ENCODE measurements at regions not wholly inside any gene's neighbourhood (a gene's known extent, or its start where the extent isn't known, plus 50 kb on each side); places are given as distances from the start of the nearest gene placed in this dataset.

- DNase-seq: no peak
These were observed 258.4 kb downstream of the UACA start for GRCh38 chr15:70504988-70505387.

GRCh38 chr15:70504299-70504951 is 258.9 kb downstream of the UACA start:
- peak in 4 of 14 donors; percentile 4 to 48 (median 12) for DNase-seq

GRCh38 chr15:70503798-70504298 is 259.5 kb downstream of the UACA start:
- DNase-seq: no peak

GRCh38 chr15:70503073-70503745 is 260.1 kb downstream of the UACA start:
- no peak for DNase-seq

- DNase-seq: no peak
These were observed 260.8 kb downstream of the UACA start for GRCh38 chr15:70502529-70502928.

- no peak for DNase-seq
These were observed 261.5 kb downstream of the UACA start for GRCh38 chr15:70501849-70502248.

GRCh38 chr15:70501121-70501727 is 262.1 kb downstream of the UACA start:
- DNase-seq: no peak

GRCh38 chr15:70499791-70500190 is 263.6 kb downstream of the UACA start:
- DNase-seq: no peak

- no peak for DNase-seq
These were observed 265.2 kb downstream of the UACA start for GRCh38 chr15:70498096-70498626.

- DNase-seq: no peak
These were observed 265.7 kb downstream of the UACA start for GRCh38 chr15:70497661-70498060.

- DNase-seq: no peak
These were observed 267.3 kb downstream of the UACA start for GRCh38 chr15:70495991-70496599.

- DNase-seq: no peak
These were observed 268.3 kb downstream of the UACA start for GRCh38 chr15:70494852-70495571.

GRCh38 chr15:70494517-70494851 is 268.9 kb downstream of the UACA start:
- no peak for DNase-seq

GRCh38 chr15:70493787-70494516 is 269.4 kb downstream of the UACA start:
- no peak for DNase-seq

- no peak for DNase-seq
These were observed 270.0 kb downstream of the UACA start for GRCh38 chr15:70493376-70493775.

GRCh38 chr15:70492240-70493177 is 270.8 kb downstream of the UACA start:
- peak in 8 of 14 donors; percentile 17 to 67 (median 27) for DNase-seq

GRCh38 chr15:70491641-70492040 is 271.7 kb downstream of the UACA start:
- DNase-seq: no peak

GRCh38 chr15:70491201-70491621 is 272.1 kb downstream of the UACA start:
- DNase-seq: no peak

- DNase-seq: no peak
These were observed 272.6 kb downstream of the UACA start for GRCh38 chr15:70490838-70491155.

GRCh38 chr15:70490148-70490837 is 273.1 kb downstream of the UACA start:
- DNase-seq: no peak

All from C1 segment of cervical spinal cord (tissue), 14 donors.